Tibial nerve (tissue), 3 donors: ENCODE measurements at regions not wholly inside any gene's neighbourhood (a gene's known extent, or its start where the extent isn't known, plus 50 kb on each side); places are given as distances from the start of the nearest gene placed in this dataset.

Source experiments
- POLR2A ChIP-seq, 2 donors: fragments of 450-650 bp; IDR thresholded peaks; one replicate each; pipeline ENCODE4 v1.6.1; 2017; ENCODE audit warnings: antibody characterized with exemption in 2 of 2, mild to moderate bottlenecking in 2 of 2, moderate library complexity in 2 of 2
- TF ChIP-seq, protein P1 (sequence below), 5 experiments: fragments of 200-600 bp in 3 of 5; fragments of 450-650 bp in 2 of 5; sonication (generic) in 3 of 5; IDR thresholded peaks; one replicate each; pipeline ENCODE4 v1.5.1; 2016 to 2019; ENCODE audit warnings: antibody characterized with exemption in 5 of 5, mild to moderate bottlenecking in 3 of 5, moderate library complexity in 2 of 5

DNA sequence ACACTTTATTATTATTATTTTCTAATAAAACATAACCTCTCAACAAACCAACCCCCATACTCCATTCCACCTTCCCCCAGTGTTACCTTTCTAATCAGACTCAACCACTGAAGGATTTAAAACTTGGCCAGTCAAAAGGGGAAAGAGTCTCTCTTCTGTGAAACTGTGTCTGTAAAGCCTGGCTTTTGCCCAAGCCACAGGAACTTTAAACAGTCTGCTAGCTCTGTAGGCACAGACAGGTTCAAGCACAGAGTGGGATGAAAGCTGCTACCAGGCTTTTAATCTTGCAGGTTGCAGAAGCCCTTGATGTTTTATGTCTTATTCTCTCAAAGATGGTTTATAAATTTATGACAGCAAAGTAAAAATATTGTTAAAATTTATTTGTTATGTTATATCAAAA lies 585.7 kb downstream of the TENT5A start:
- TF ChIP-seq, protein P1, sequence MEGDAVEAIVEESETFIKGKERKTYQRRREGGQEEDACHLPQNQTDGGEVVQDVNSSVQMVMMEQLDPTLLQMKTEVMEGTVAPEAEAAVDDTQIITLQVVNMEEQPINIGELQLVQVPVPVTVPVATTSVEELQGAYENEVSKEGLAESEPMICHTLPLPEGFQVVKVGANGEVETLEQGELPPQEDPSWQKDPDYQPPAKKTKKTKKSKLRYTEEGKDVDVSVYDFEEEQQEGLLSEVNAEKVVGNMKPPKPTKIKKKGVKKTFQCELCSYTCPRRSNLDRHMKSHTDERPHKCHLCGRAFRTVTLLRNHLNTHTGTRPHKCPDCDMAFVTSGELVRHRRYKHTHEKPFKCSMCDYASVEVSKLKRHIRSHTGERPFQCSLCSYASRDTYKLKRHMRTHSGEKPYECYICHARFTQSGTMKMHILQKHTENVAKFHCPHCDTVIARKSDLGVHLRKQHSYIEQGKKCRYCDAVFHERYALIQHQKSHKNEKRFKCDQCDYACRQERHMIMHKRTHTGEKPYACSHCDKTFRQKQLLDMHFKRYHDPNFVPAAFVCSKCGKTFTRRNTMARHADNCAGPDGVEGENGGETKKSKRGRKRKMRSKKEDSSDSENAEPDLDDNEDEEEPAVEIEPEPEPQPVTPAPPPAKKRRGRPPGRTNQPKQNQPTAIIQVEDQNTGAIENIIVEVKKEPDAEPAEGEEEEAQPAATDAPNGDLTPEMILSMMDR (IDR thresholded peaks at IDR 0.05), result no peak
- TF ChIP-seq POLR2A (IDR thresholded peaks at IDR 0.05), result no peak
